ENCODE measurements at regions not wholly inside any gene's neighbourhood (a gene's known extent, or its start where the extent isn't known, plus 50 kb on each side); places are given as distances from the start of the nearest gene placed in this dataset.

DNA sequence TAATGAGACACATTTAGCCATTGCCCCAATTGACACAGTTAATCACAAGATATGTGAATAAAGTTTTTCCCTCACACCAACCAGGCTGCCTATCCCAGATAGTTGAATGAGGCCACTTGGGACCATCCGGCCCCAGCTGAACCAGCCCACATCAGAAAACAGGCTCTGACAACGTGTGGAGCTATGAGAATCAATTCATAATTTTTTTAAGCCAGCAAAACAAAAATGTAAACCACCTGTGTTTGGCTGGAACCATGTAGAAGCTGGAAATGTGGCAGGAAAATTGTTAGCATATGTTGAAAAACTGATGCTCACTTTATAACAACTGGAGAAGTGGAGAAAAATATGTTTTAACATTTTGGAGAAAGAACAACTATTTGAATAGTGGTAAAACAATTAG lies 1161.3 kb downstream of the SLITRK1 start:
- no peaks in the 10 kb centered on the region for H3K27me3 ChIP-seq (replicated peaks)
- H3K36me3 ChIP-seq (replicated peaks): no peaks in the 10 kb centered on the region
- TF ChIP-seq, protein P1, sequence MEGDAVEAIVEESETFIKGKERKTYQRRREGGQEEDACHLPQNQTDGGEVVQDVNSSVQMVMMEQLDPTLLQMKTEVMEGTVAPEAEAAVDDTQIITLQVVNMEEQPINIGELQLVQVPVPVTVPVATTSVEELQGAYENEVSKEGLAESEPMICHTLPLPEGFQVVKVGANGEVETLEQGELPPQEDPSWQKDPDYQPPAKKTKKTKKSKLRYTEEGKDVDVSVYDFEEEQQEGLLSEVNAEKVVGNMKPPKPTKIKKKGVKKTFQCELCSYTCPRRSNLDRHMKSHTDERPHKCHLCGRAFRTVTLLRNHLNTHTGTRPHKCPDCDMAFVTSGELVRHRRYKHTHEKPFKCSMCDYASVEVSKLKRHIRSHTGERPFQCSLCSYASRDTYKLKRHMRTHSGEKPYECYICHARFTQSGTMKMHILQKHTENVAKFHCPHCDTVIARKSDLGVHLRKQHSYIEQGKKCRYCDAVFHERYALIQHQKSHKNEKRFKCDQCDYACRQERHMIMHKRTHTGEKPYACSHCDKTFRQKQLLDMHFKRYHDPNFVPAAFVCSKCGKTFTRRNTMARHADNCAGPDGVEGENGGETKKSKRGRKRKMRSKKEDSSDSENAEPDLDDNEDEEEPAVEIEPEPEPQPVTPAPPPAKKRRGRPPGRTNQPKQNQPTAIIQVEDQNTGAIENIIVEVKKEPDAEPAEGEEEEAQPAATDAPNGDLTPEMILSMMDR (IDR thresholded peaks at IDR 0.05; ENCODE audit: low read depth, low read length, missing control alignments): no peak
- no peak for DNase-seq
- H3K4me3 ChIP-seq (ENCODE audit: low read depth, low read length): no peak overlapping the region
- no peak overlapping the region for H3K27ac ChIP-seq
- in situ Hi-C loops (cut with HindIII; ENCODE audit: low pct_ligation_motif_present, low sequenced_read_pairs): no loop called here

DNA sequence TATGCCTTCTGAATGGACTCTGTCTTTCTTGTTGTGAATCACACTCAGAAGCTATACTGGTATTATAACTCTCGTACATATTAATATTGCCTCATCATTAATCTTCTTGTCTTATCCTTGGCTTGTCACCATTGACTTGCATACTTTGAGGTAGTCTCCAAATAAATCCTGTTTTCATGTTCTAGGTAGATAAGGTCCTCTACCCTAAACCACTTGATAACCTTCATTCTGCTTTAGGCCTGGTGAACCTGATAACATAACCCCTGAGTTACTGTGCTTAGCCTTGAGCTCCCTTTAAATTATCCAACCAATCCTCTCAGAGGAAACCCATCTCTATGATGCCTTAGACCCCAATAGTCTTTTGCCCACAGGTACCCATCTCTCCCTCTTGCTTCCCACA lies 1162.3 kb downstream of the SLITRK1 start:
- Histone ChIP-seq H3K36me3 (replicated peaks) (no peaks in the 10 kb centered on the region), H3K4me3 (ENCODE audit: low read depth, low read length) (no peak overlapping the region), H3K27ac (no peak overlapping the region), H3K27me3 (replicated peaks) (no peaks in the 10 kb centered on the region)
- no peak for DNase-seq
- TF ChIP-seq, protein P1 (IDR thresholded peaks at IDR 0.05; ENCODE audit: low read depth, low read length, missing control alignments): no peak
- in situ Hi-C loops (cut with HindIII; ENCODE audit: low pct_ligation_motif_present, low sequenced_read_pairs): no loop called here

- DNase-seq: peak; percentile 59
- TF ChIP-seq, protein P1 (IDR thresholded peaks at IDR 0.05; ENCODE audit: low read depth, low read length, missing control alignments): no peak
- H3K4me3 ChIP-seq (ENCODE audit: low read depth, low read length): no peak overlapping the region
- H3K36me3 ChIP-seq (replicated peaks): no peaks in the 10 kb centered on the region
- in situ Hi-C loops (cut with HindIII; ENCODE audit: low pct_ligation_motif_present, low sequenced_read_pairs): no loop called here
- H3K27ac ChIP-seq: peak overlapping the region; percentile 10
- no peaks in the 10 kb centered on the region for H3K27me3 ChIP-seq (replicated peaks)
These were observed 1165.0 kb downstream of the SLITRK1 start for GRCh38 chr13:82717249-82717648.

DNA sequence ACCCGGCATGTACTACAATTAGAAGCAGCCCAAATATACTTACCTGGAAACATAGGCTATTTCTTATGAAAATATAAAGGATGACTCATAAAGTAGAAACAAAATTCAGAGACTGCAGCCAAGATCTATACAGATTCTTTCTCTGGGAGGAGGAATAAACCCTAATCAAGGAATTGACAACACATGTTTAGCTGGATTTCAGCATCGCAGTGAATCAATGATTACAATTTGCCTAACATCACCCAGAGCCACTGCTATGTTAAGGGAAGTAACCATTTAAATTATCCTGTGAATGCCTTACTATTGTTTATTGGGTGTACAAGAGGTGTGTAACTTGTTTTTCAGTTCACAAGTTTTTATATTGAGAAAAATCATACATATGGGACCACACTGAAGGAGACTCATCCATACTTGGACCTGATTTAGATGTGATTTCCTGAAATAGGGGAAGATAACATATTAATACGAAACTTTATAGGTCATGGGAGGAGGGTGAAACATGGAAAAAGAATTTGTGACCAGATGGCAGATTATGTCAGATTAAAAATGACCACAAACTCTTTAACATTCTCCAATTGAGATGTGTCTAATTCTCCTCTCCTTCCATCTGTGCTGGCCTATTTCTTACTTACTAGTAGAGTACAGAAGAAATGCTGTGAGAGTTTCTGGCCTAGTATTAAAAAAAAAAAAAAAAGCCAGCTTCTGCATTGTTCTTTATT lies 1168.4 kb downstream of the SLITRK1 start:
- Histone ChIP-seq H3K36me3 (replicated peaks) (no peaks in the 10 kb centered on the region), H3K27me3 (replicated peaks) (no peaks in the 10 kb centered on the region), H3K4me3 (ENCODE audit: low read depth, low read length) (no peak overlapping the region), H3K27ac (peak overlapping the region; percentile 44)
- in situ Hi-C loops (cut with HindIII; ENCODE audit: low pct_ligation_motif_present, low sequenced_read_pairs): no loop called here
- DNase-seq: peak; percentile 27
- TF ChIP-seq, protein P1 (IDR thresholded peaks at IDR 0.05; ENCODE audit: low read depth, low read length, missing control alignments): no peak

DNA sequence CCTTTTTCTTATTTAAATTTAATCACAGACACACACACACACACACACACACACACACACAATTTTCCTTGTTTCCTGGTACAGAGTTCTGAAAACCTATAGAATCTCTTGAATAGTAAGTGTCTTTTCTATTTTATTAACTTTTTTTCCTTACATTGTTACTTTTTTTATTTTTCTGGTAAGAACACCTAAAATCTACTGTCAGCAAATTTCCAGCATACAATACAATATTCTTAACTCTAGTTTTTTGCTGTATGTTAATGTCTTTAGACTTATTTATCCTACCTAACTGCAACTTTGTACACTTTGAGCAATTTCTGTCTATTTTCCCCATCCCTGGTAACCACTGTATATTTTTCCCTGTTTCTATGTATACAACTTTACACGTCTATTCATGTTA lies 1179.8 kb downstream of the SLITRK1 start:
- no peaks in the 10 kb centered on the region for H3K36me3 ChIP-seq (replicated peaks)
- TF ChIP-seq, protein P1 (IDR thresholded peaks at IDR 0.05; ENCODE audit: low read depth, low read length, missing control alignments): no peak
- in situ Hi-C loops (cut with HindIII; ENCODE audit: low pct_ligation_motif_present, low sequenced_read_pairs): no loop called here

GRCh38 chr13:82701020-82701419 lies 1181.3 kb downstream of the SLITRK1 start:
- H3K4me3 ChIP-seq (ENCODE audit: low read depth, low read length): no peak overlapping the region
- H3K36me3 ChIP-seq (replicated peaks): no peaks in the 10 kb centered on the region
- no peak overlapping the region for H3K27ac ChIP-seq
- H3K27me3 ChIP-seq (replicated peaks): no peaks in the 10 kb centered on the region
- in situ Hi-C loops (cut with HindIII; ENCODE audit: low pct_ligation_motif_present, low sequenced_read_pairs): no loop called here
- TF ChIP-seq, protein P1 (IDR thresholded peaks at IDR 0.05; ENCODE audit: low read depth, low read length, missing control alignments): no peak
- no peak for DNase-seq

More for the DNA sequence above, 1179.8 kb downstream of the SLITRK1 start:
- DNase-seq: no peak
- H3K4me3 ChIP-seq (ENCODE audit: low read depth, low read length): no peak overlapping the region
- H3K27me3 ChIP-seq (replicated peaks): no peaks in the 10 kb centered on the region
- H3K27ac ChIP-seq: no peak overlapping the region
